Right hindlimb (tissue), 1 donor: ENCODE measurements at regions not wholly inside any gene's neighbourhood (a gene's known extent, or its start where the extent isn't known, plus 50 kb on each side); places are given as distances from the start of the nearest gene placed in this dataset.
"Not testable (repeated sequence)": the region's sequence is repeated elsewhere in the genome, so short reads cannot be mapped to it uniquely, and the experiment has no call there.

Experiments used
- DNase-seq: peaks from one replicate; pipeline ENCODE4 v3.0.0-alpha.2; 2018

DNA sequence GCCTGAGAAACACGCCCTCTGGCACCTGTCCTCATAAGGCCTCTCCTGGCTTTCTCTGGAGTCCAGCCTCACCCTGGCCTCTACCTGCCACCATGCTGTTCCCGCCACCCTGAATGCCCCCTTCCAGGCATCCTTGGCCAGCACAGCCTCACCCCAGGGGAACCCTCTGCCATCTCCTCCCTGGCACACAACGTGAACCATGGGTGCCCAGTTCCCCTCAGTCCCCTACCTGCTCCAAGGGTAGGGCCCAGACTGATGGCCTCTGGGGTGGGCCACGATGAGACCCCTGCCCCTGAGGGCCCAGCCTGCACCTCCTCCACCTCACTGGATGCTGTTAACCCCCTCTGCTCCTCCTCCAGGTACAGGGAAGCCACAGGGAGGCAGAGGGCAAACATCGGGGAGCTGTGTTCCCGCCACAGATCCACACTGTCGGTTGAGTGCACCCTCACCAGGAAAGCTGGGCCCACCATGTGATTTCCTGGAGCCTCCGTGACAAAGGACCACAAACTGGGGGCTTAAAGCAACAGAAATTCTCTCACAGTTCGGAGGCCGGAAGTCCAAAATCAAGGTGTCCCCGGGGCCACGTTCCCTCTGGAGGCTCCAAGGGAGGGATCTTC is 169.6 kb downstream of the BRD1 start:
- no peak for DNase-seq

DNA sequence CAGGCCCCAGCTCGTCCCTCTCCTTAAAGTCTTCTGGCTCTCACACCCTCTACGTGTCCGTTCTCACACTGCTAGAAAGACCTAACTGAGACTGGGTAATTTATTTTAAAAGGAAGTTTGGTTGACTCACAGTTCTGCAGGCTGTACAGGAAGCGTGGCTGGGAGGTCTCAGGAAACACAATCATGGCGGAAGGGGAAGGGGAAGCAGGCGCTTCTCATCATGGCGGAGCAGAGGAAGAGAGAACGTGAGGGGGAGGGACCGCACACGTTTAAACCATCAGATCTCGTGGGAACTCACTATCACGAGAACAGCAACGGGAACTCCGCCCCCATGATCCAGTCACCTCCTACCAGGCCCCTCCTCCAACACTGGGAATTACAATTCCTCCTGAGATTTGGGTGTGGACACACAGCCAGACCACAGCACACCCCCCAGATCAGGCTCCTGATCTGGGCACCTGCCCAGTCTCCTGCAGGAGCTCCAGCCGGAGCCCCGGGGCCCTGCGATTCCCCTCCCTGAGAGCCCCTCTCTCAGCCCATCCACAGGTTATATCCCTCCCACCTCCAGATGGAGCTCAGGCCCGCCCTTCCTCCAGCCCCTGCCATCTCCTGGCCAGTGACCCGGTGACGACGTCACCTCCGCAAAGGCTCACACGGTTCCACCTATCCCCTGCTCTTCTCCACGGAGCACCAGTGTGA is 170.2 kb downstream of the BRD1 start:
- peak; percentile 48 for DNase-seq

- DNase-seq: not testable (repeated sequence)
Observed at GRCh38 chr22:49656883-49657274, 170.8 kb downstream of the BRD1 start.

- no peak for DNase-seq
Observed at GRCh38 chr22:49656291-49656851, 171.3 kb downstream of the BRD1 start.

DNA sequence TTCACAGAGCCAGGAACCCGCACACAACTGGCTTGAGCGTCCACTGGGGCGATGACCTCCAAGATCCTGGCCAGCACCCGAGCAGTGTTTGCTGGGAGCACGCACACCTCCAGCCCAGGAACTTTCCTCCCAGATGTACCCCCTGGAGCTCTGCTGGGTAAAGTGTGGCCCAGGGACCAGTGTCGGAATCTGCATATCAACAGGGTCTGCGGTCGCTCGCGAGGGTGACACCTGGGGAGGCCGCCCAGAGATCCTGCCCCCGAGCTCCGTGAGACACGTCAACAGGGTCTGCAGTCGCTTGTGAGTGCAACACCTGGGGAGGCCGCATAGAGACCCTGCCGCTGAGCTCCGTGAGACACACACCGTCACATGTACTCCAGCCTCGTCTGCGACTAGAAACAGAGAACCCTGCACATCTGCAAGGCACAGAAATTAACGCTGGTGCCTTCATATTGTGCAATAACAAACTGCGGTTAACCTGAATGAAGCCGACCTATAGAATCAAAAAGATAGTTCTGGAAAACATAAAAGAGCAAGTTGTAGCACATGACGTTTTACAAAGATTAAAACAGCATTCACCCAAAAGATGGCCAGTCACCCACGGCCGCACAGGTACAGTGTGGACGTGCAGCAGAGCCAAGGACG is 172.4 kb downstream of the BRD1 start:
- DNase-seq: no peak

GRCh38 chr22:49650336-49651241 is 177.1 kb downstream of the BRD1 start:
- DNase-seq: no peak

GRCh38 chr22:49649166-49650068 is 178.3 kb downstream of the BRD1 start:
- DNase-seq: no peak

- DNase-seq: no peak
Observed at GRCh38 chr22:49648053-49648452, 179.6 kb downstream of the BRD1 start.

DNA sequence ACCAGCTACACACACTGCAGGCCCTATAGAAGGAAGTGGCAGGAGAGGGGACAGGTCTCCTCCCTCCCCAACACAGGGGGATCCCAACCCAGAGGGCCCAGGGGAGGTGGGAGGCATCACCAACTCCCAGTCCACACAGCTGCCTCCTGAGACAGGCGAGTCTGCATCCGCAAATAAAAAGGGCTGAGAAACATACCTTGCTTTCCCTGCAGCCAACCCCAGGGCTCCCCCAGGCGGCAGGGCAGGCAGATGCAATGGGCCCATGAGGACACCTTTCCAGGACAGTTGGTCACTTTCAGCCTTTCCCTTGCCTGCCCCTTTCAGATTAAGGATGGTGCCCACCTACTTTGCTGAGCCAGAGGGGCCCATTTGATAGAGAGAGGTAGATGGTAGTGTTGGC is 180.0 kb downstream of the BRD1 start:
- DNase-seq: no peak

DNA sequence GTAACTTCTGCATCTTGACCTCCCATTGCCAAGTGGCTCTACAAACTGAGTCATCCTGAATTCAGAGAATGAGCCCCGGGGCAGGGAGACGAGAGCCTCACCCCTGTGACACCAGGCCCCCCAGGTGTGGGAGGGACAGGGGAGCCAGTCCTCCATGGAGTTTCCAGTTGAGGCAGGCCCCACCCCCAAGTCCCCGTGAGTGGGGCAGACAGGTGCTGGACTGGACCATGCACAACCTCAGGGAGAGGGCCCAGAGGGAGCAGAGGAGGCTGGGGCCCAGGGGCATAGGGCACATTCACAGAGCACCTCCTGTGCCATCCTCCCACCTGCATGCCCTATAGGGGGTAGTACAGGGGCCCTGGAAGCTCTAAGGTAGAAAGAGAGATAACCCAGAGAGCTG is 180.8 kb downstream of the BRD1 start:
- DNase-seq: no peak

GRCh38 chr22:49645791-49646550 is 181.7 kb downstream of the BRD1 start:
- no peak for DNase-seq

DNA sequence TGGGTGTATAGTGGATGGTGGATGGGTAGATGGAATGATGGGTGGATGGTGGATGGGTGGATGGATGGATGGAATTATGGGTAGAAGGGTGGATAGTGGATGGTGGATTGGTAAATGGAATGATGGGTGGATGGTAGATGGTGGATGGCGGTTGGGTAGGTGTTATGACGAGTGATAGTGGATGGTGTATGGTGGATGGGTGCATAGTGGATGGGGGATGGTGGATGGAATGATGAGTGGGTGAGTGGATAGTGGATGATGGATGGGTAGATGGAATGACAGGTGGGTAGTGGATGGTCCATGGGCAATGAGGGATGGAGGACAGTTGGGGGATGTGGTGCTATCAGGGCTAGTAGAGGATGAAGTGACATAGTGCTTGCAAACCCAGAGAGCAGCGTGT is 182.4 kb downstream of the BRD1 start:
- no peak for DNase-seq

DNA sequence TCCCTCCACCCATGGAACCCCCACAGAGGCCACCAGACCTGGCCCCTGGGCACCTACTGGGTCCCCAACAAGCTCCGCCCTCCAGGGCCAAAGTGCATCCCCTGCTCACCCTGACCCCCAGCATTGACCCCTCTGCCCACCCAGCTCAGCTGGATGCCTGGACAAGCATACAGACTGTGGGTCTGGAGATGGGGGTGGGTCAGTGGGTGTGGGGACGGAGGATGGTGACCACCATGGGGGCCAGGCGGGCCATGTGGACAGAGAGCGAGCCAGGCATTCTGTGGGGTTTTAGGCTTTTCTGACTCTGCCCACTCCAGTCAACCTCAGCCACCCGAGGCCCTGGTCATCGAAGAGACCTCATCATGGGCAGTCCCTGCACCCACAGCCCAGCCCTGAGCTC is 183.7 kb downstream of the BRD1 start:
- DNase-seq: no peak

- no peak for DNase-seq
Observed at GRCh38 chr22:49643466-49643865, 184.2 kb downstream of the BRD1 start.

DNA sequence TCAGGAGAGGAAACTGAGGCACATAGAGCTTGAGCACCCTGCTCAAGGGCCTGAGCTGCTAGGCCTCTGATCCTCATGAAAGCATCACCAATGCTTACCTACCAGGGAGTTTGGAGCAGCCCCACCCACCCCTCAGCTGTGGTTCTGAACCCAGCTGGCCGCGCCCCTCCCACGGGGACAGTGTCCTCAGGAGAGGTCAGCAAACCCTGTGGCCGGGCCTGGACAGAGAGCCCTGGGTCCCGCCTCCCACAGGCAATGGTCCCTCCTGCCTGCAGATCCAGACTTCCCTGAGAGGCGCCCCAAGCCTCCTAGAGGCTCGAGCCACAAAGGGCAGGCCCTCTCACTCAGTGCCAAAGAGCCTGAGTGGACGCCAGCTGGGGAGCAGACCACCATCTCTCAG is 184.9 kb downstream of the BRD1 start:
- no peak for DNase-seq

DNA sequence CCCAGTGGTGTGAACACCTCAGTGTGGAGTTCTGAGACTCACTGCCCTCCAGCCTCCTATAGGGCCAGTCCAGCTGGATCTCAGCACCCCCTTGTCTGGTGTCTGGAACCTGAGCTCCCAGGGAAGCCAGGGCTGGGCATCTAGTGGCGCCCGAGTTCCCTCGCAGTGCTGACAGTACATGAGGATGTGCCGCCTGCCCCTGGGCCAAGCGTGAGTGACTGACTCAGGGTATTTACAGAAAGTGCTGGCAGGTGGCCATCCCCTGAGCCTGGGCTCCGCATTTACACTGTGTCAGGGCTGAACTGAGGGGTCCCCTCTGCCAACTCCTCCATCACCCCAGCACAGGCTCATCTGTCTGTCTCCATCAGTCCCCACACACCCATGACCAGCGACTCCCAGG is 185.3 kb downstream of the BRD1 start:
- no peak for DNase-seq

GRCh38 chr22:49641770-49642313 is 185.8 kb downstream of the BRD1 start:
- DNase-seq: no peak

DNA sequence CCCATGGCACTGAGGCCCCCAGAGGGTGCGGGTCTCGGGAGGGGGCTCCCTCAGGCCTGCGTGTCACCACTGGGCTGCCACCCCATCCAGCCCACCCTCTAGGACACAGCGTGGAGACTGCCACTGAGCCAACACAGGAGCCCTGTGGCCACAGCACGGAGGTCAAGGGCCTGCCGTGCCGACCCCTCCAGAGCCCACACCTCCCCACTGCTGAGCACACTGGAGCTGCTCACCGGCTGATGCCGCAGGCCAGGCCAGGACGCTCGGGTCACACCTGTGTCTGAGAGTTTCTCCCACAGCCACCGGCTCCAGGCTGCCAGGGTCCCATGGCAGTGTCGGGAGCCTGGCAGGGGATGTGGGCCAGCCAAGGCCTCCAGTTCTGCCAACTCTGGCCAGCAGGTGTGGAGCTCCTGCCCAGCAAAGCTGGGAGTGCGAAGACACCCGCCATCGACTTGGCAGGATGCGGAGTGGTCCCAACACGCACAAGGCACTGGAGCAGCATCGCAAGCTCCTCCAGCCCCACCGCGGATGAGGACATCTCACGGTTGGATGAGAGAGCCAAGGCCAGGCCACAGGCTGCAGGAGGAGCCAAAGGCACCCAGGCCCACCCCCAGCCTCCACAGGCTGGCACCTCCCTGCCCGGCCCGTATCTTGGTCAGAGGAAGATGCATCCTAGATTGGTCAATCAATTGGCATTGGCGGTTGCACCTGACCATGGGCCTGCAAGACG is 187.1 kb downstream of the BRD1 start:
- no peak for DNase-seq

GRCh38 chr22:49639956-49640355 is 187.7 kb downstream of the BRD1 start:
- DNase-seq: no peak

GRCh38 chr22:49638788-49639187 is 188.9 kb downstream of the BRD1 start:
- no peak for DNase-seq
